ENCODE measurements at regions not wholly inside any gene's neighbourhood (a gene's known extent, or its start where the extent isn't known, plus 50 kb on each side); places are given as distances from the start of the nearest gene placed in this dataset.

- H3K27ac ChIP-seq (ENCODE audit: low read depth, low read length), result no peak overlapping the region
- H4K8ac ChIP-seq (ENCODE audit: extremely low read depth, insufficient read depth, low read length), result no peak overlapping the region
- no peak overlapping the region for H3K18ac ChIP-seq (ENCODE audit: extremely low read depth, low read length)
- no peak overlapping the region for H3K23ac ChIP-seq (ENCODE audit: insufficient read length)
- H2BK12ac ChIP-seq (ENCODE audit: low read depth, low read length), result no peak overlapping the region
- no peaks in the 10 kb centered on the region for H3K79me2 ChIP-seq (ENCODE audit: control insufficient read depth in 1 of 2, insufficient read depth in 2 of 2, low read length in 2 of 2)
- WGBS, 2 experiments (ENCODE audit: extremely low coverage in 1 of 2, insufficient coverage in 1 of 2, insufficient read length in 1 of 2, insufficient replicate concordance in 2 of 2, low coverage in 1 of 2, low lambda C conversion rate in 2 of 2, missing lambda C conversion rate in 1 of 2), result 81% methylated on average over 8 of the region's 8 CpGs; no CpG with 5 or more reads in 1 of the 2 experiments
- H2AK5ac ChIP-seq (ENCODE audit: low read depth, low read length), result no peak overlapping the region
- H4K5ac ChIP-seq (ENCODE audit: insufficient read length, low read depth, low read length), result no peak overlapping the region
- peaks cover 0 to 1% (median 0%) of the 10 kb centered on the region in 4 experiments; a peak in 1 of 7 replicates for H3K27me3 ChIP-seq (replicated peaks in 1 of 4; ENCODE audit: control insufficient read depth in 3 of 4, extremely low read depth in 1 of 4, insufficient read depth in 3 of 4, low read length in 3 of 4)
- H2BK120ac ChIP-seq (replicated peaks; ENCODE audit: low read depth, low read length), result no peak overlapping the region
- no peak overlapping the region for H4K91ac ChIP-seq (replicated peaks; ENCODE audit: insufficient read length, low read length)
- TF ChIP-seq JUND (IDR thresholded peaks at IDR 0.05; ENCODE audit: low read length), result no peak
- no peak for TF ChIP-seq RBBP5 (IDR thresholded peaks at IDR 0.05; ENCODE audit: borderline replicate concordance, low read depth, low read length)
- TF ChIP-seq TAF1 (IDR thresholded peaks at IDR 0.05; ENCODE audit: low read depth, low read length), result no peak
- TF ChIP-seq EGR1 (IDR thresholded peaks at IDR 0.05; ENCODE audit: borderline replicate concordance, low read depth, low read length), result no peak
- TF ChIP-seq POLR2AphosphoS5 (IDR thresholded peaks at IDR 0.05; ENCODE audit: low read depth, low read length), result no peak
- FAIRE-seq, result no peak
- H2AFZ ChIP-seq (ENCODE audit: low read length), result no peak overlapping the region
- H2BK5ac ChIP-seq (ENCODE audit: low read depth, low read length), result no peak overlapping the region
- no peak overlapping the region for H3K4me2 ChIP-seq (ENCODE audit: insufficient read depth in 1 of 2, low read depth in 2 of 2, low read length in 2 of 2)
- H3K79me1 ChIP-seq (ENCODE audit: low read depth, low read length), result no peaks in the 10 kb centered on the region
- no peak overlapping the region for H3K4me3 ChIP-seq (ENCODE audit: extremely low read depth in 1 of 4, insufficient read depth in 2 of 4, low read depth in 3 of 4, low read length in 4 of 4)
- H2BK15ac ChIP-seq (ENCODE audit: low read length), result no peak overlapping the region
- H3K9ac ChIP-seq (replicated peaks in 1 of 4; ENCODE audit: extremely low read depth in 1 of 4, low read depth in 3 of 4, low read length in 3 of 4), result no peak overlapping the region
- no peaks in the 10 kb centered on the region for H3K9me3 ChIP-seq (ENCODE audit: insufficient read depth in 2 of 2, low read depth in 1 of 2, low read length in 1 of 2)
- H3K4ac ChIP-seq (replicated peaks; ENCODE audit: insufficient read length, low read depth, low read length), result no peak overlapping the region
- ChIA-PET POLR2A (ENCODE audit: partially characterized antibody) (interaction anchor here (0.6 kb wide), 1 partner anchor 9 kb away, joined by 4 read pairs; no protein-coding TSS in a partner anchor), CTCF (ENCODE audit: partially characterized antibody) (interaction anchor here (0.6 to 1.8 kb wide), 9 partner anchors 9 to 771 kb away, joined by 3 to 8 read pairs (median 3); no protein-coding TSS in a partner anchor)
- no peak overlapping the region for H2BK20ac ChIP-seq (ENCODE audit: low read length)
- no peaks in the 10 kb centered on the region for H4K20me1 ChIP-seq (replicated peaks in 1 of 2; ENCODE audit: control insufficient read depth in 1 of 2, insufficient read depth in 2 of 2, low read length in 2 of 2)
- DNase-seq (ENCODE audit: low read depth in 1 of 2, low spot score in 2 of 2), result no peak
- no peak overlapping the region for H3K56ac ChIP-seq (replicated peaks; ENCODE audit: insufficient read length, low read depth, low read length)
- no peaks in the 10 kb centered on the region for H3K36me3 ChIP-seq (ENCODE audit: control insufficient read depth in 2 of 4, insufficient read depth in 4 of 4, low read length in 3 of 4)
- H3K14ac ChIP-seq (ENCODE audit: insufficient read length), result no peak overlapping the region
- H3K23me2 ChIP-seq (ENCODE audit: low read depth, low read length), result no peaks in the 10 kb centered on the region; the same call in 1 of the 2 replicates
- peaks cover 0 to 6% (median 4%) of the 10 kb centered on the region in 4 experiments; a peak in 5 of 7 replicates for H3K4me1 ChIP-seq (replicated peaks in 1 of 4; ENCODE audit: control insufficient read depth in 3 of 4, insufficient read depth in 4 of 4, low read length in 3 of 4)
Observed at GRCh38 chr13:97879646-97880310, 73.7 kb upstream of the IPO5 start.
